A549 (cell line): ENCODE measurements at regions not wholly inside any gene's neighbourhood (a gene's known extent, or its start where the extent isn't known, plus 50 kb on each side); places are given as distances from the start of the nearest gene placed in this dataset.
A peak's percentile ranks its signal among the peaks of the same experiment; 100 is the strongest.

ENCODE experiments used
- ATAC-seq, 2 experiments: fragments of 200-7000 bp in 1 of 2; fragments of >200 bp in 1 of 2; cut with Nextera tagmentation in 1 of 2; cut with Tn5 transposase in 1 of 2; 3 replicates each; pipeline versions ENCODE4 v1.8.0 to v1.9.1; 2018 to 2020; ENCODE audit warnings: mild to moderate bottlenecking in 1 of 2, moderate library complexity in 1 of 2
- CTCF ChIA-PET: fragments of 300-600 bp; sonication (Branson Sonifier 250); formaldehyde crosslinking; extraction: SDS; loops from one replicate; lab custom pipeline; 2021; ENCODE audit warnings: antibody characterized with exemption, inconsistent platforms; lab: Yijun Ruan, JAX
- POLR2A ChIA-PET: fragments of 350-600 bp; formaldehyde crosslinking; extraction: SDS; loops from one replicate; lab custom pipeline; 2021; ENCODE audit warnings: antibody characterized with exemption, inconsistent platforms; lab: Yijun Ruan, JAX
- DNase-seq, 2 experiments: peaks; one replicate each; pipeline versions ENCODE4 v3.0.0 to v3.0.0-alpha.2; 2011 to 2016; ENCODE audit warnings: low read depth in 1 of 2, low spot score in 1 of 2
- FAIRE-seq: peaks from 2 replicates; lab custom pipeline; 2011; peaks lifted over from hg19 to GRCh38; lab: Jason Lieb, UNC
- H3K27ac ChIP-seq, 2 experiments: fragments of >200 bp; sonication (Bioruptor Twin); formaldehyde crosslinking; 3 replicates each; pipeline ENCODE4 v1.5.1; 2016 to 2017
- H3K4me1 ChIP-seq: fragments of >200 bp; sonication (Bioruptor Twin); formaldehyde crosslinking; 3 replicates; pipeline ENCODE4 v1.6.1; 2016
- H3K4me2 ChIP-seq: fragments of >200 bp; sonication (Bioruptor Twin); formaldehyde crosslinking; 3 replicates; pipeline ENCODE4 v1.6.1; 2016
- H3K4me3 ChIP-seq: fragments of >200 bp; sonication (Bioruptor Twin); formaldehyde crosslinking; 3 replicates; pipeline ENCODE4 v1.5.1; 2016
- H3K9me3 ChIP-seq: fragments of >200 bp; sonication (Bioruptor Twin); formaldehyde crosslinking; 3 replicates; pipeline ENCODE4 v1.6.1; 2016
- CBX8 ChIP-seq: fragments of 200-600 bp; sonication (generic); IDR thresholded peaks from 2 replicates; pipeline ENCODE4 v1.6.1; 2016
- CHD4 ChIP-seq: fragments of 200-600 bp; sonication (generic); IDR thresholded peaks from 2 replicates; pipeline ENCODE4 v1.6.1; 2016; ENCODE audit warnings: antibody characterized with exemption, mild to moderate bottlenecking, borderline replicate concordance
- FOSB ChIP-seq: fragments of 250-450 bp; sonication (Bioruptor Pico); IDR thresholded peaks from 2 replicates; pipeline ENCODE4 v1.5.0; 2020; ENCODE audit warnings: mild to moderate bottlenecking, moderate library complexity
- FOSL2 ChIP-seq, 2 experiments: fragments of 450-650 bp in 1 of 2; fragments of >200 bp in 1 of 2; sonication (Bioruptor Twin) in 1 of 2; formaldehyde crosslinking; IDR thresholded peaks; 2 replicates each; pipeline versions ENCODE4 v1.5.0 to v1.6.1; 2016 to 2020; ENCODE audit warnings: mild to moderate bottlenecking in 1 of 2, moderate library complexity in 1 of 2
- HEYL ChIP-seq: fragments of 250-450 bp; sonication (Bioruptor Pico); IDR thresholded peaks from 2 replicates; pipeline ENCODE4 v1.8.0; 2021; ENCODE audit warnings: mild to moderate bottlenecking, moderate library complexity
- HMGXB4 ChIP-seq: fragments of 250-450 bp; sonication (Bioruptor Pico); IDR thresholded peaks from 2 replicates; pipeline ENCODE4 v1.5.0; 2021; ENCODE audit warnings: mild to moderate bottlenecking, moderate library complexity, borderline replicate concordance
- HOXA7 ChIP-seq: fragments of 250-450 bp; sonication (Bioruptor Pico); IDR thresholded peaks from 2 replicates; pipeline ENCODE4 v1.5.0; 2020; ENCODE audit warnings: mild to moderate bottlenecking, moderate library complexity
- HOXB5 ChIP-seq: fragments of 250-450 bp; sonication (Bioruptor Pico); IDR thresholded peaks from 2 replicates; pipeline ENCODE4 v1.5.0; 2020; ENCODE audit warnings: mild to moderate bottlenecking, moderate library complexity
- JUN ChIP-seq, 2 experiments: fragments of >200 bp; sonication (Bioruptor Twin); formaldehyde crosslinking; IDR thresholded peaks; 2 replicates in 1 of 2; 3 replicates in 1 of 2; pipeline ENCODE4 v1.6.1; 2016 to 2017
- JUNB ChIP-seq: fragments of >200 bp; sonication (Bioruptor Twin); formaldehyde crosslinking; IDR thresholded peaks from 2 replicates; pipeline ENCODE4 v1.6.1; 2016
- KDM1A ChIP-seq: fragments of 200-600 bp; sonication (generic); IDR thresholded peaks from 2 replicates; pipeline ENCODE4 v1.6.1; 2016; ENCODE audit warnings: low read depth, mild to moderate bottlenecking
- MAFK ChIP-seq: fragments of 450-650 bp; IDR thresholded peaks from 2 replicates; pipeline ENCODE4 v1.6.1; 2014; ENCODE audit not compliant: partially characterized antibody
- NPAS2 ChIP-seq: fragments of 250-450 bp; sonication (Bioruptor Pico); IDR thresholded peaks from 2 replicates; pipeline ENCODE4 v1.8.0; 2022; ENCODE audit warnings: mild to moderate bottlenecking, moderate library complexity, borderline replicate concordance
- NR3C1 ChIP-seq: fragments of >200 bp; sonication (Bioruptor Twin); formaldehyde crosslinking; IDR thresholded peaks from 3 replicates; pipeline ENCODE4 v1.6.1; 2017
- RNF2 ChIP-seq: fragments of 200-600 bp; sonication (generic); IDR thresholded peaks from 2 replicates; pipeline ENCODE4 v1.6.1; 2016; ENCODE audit warnings: low read depth, mild to moderate bottlenecking, antibody characterized with exemption, moderate library complexity, borderline replicate concordance
- SREBF2 ChIP-seq: fragments of 450-650 bp; IDR thresholded peaks from 2 replicates; pipeline ENCODE4 v1.6.1; 2014; ENCODE audit warnings: mild to moderate bottlenecking, moderate library complexity
- ZFP36 ChIP-seq: fragments of 450-650 bp; IDR thresholded peaks from 2 replicates; pipeline ENCODE4 v1.6.1; 2014; ENCODE audit warnings: borderline replicate concordance; ENCODE audit not compliant: partially characterized antibody
- WGBS: methylation state at CpG from one replicate; pipeline ENCODE4 v1.1.6; 2017; ENCODE audit errors: missing lambda C conversion rate; 5-methylcytosine and 5-hydroxymethylcytosine counted together
- TF ChIP-seq, protein P1 (sequence below): IDR thresholded peaks from 2 replicates; pipeline ENCODE4 v1.6.1; 2012
- TF ChIP-seq, protein P2 (sequence below): IDR thresholded peaks from 2 replicates; pipeline ENCODE4 v1.6.1; 2012

GRCh38 chr16:85234310-85235204, 122.3 kb upstream of the CIBAR2 start:
- H3K9me3 ChIP-seq = no peaks in the 10 kb centered on the region
- 62% methylated on average over 17 of the region's 36 CpGs for WGBS
- peak overlapping the region; percentile 42 for H3K4me3 ChIP-seq
- H3K27ac ChIP-seq = peak overlapping the region in 1 of 2 experiments; percentile 73; a peak in 3 of 6 replicates
- DNase-seq (peak; percentile 37 to 75), FAIRE-seq (no peak), ATAC-seq (peak; percentile 48 to 85; a peak in 4 of 6 replicates)
- peaks cover 15% of the 10 kb centered on the region; the same call in 2 of the 3 replicates for H3K4me1 ChIP-seq
- POLR2A ChIA-PET = no interaction called here
- TF ChIP-seq, protein P1, sequence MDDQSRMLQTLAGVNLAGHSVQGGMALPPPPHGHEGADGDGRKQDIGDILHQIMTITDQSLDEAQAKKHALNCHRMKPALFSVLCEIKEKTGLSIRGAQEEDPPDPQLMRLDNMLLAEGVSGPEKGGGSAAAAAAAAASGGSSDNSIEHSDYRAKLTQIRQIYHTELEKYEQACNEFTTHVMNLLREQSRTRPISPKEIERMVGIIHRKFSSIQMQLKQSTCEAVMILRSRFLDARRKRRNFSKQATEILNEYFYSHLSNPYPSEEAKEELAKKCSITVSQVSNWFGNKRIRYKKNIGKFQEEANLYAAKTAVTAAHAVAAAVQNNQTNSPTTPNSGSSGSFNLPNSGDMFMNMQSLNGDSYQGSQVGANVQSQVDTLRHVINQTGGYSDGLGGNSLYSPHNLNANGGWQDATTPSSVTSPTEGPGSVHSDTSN = no peak
- no peak for TF ChIP-seq HMGXB4
- no peak for TF ChIP-seq JUNB
- TF ChIP-seq HOXB5 (CRISPR knock-in tag) = no peak
- no peak for TF ChIP-seq HEYL (CRISPR knock-in tag)
- TF ChIP-seq JUN (IDR thresholded peaks at IDR 0.05) = no peak
- TF ChIP-seq FOSB (CRISPR knock-in tag) = no peak
- no peak for TF ChIP-seq NPAS2 (CRISPR knock-in tag)
- TF ChIP-seq FOSL2 (IDR thresholded peaks at IDR 0.05) = no peak
- TF ChIP-seq FOSL2 (CRISPR knock-in tag; IDR thresholded peaks at IDR 0.05) = no peak
- TF ChIP-seq CBX8 = no peak
- TF ChIP-seq CHD4 = no peak
- TF ChIP-seq, protein P2, sequence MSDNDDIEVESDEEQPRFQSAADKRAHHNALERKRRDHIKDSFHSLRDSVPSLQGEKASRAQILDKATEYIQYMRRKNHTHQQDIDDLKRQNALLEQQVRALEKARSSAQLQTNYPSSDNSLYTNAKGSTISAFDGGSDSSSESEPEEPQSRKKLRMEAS = no peak
- TF ChIP-seq MAFK = no peak
- CTCF ChIA-PET = interaction anchor here (0.9 to 2.4 kb wide), 6 partner anchors 11 to 91 kb away, joined by 3 to 12 read pairs (median 5); no protein-coding TSS in a partner anchor
- peak overlapping the region; percentile 86 for H3K4me2 ChIP-seq

GRCh38 chr16:85235991-85236817, 123.9 kb upstream of the CIBAR2 start:
- Histone ChIP-seq H3K4me2 (peak overlapping the region; percentile 86), H3K4me3 (peak overlapping the region; percentile 42), H3K9me3 (no peaks in the 10 kb centered on the region), H3K4me1 (peaks cover 15% of the 10 kb centered on the region; the same call in 2 of the 3 replicates), H3K27ac (peak overlapping the region; percentile 39 to 73; a peak in 5 of 6 replicates)
- POLR2A ChIA-PET = interaction anchor here (0.6 kb wide), 1 partner anchor 19 kb away, joined by 3 read pairs; no protein-coding TSS in a partner anchor
- DNase-seq (no peak), FAIRE-seq (no peak), ATAC-seq (peak in 1 of 2 experiments; percentile 25; a peak in 3 of 6 replicates)
- WGBS = 78% methylated on average over 11 of the region's 20 CpGs
- CTCF ChIA-PET = interaction anchor here (0.8 to 13.2 kb wide), 8 partner anchors 9 to 235 kb away, joined by 3 to 155 read pairs (median 5); no protein-coding TSS in a partner anchor
- TF ChIP-seq HOXA7 (CRISPR knock-in tag) (no peak), ZFP36 (peak; percentile 68), SREBF2 (no peak), NR3C1 (no peak), KDM1A (peak; percentile 72; the same call in 1 of the 2 replicates), RNF2 (no peak)
